ENCODE measurements at regions not wholly inside any gene's neighbourhood (a gene's known extent, or its start where the extent isn't known, plus 50 kb on each side); places are given as distances from the start of the nearest gene placed in this dataset.

- Histone ChIP-seq H3K9me3 (no peaks in the 10 kb centered on the region), H3K27ac (no peak overlapping the region), H3K27me3 (no peaks in the 10 kb centered on the region), H3K36me3 (no peaks in the 10 kb centered on the region), H3K4me3 (no peak overlapping the region), H3K4me1 (no peaks in the 10 kb centered on the region)
- in situ Hi-C loops (cut with MboI; ENCODE audit: low sequenced_read_pairs in 4 of 4) = no loop called here
- no peak for DNase-seq
- intact Hi-C loops (cut with DNase I; ENCODE audit: low total_unique reads) = no loop called here
- no peak for ATAC-seq
- TF ChIP-seq CTCF (IDR thresholded peaks at IDR 0.05 in 4 of 5, conservative IDR thresholded peaks at IDR 0.05 in 1 of 5) (no peak), POLR2A (IDR thresholded peaks at IDR 0.05) (no peak)
Measured at GRCh38 chr6:71556141-71556540, 267.5 kb downstream of the OGFRL1 start.

GRCh38 chr6:71558974-71559373, 270.4 kb downstream of the OGFRL1 start:
- no peak for ATAC-seq
- Histone ChIP-seq H3K36me3 (no peaks in the 10 kb centered on the region), H3K27me3 (no peaks in the 10 kb centered on the region), H3K4me3 (no peak overlapping the region), H3K4me1 (no peaks in the 10 kb centered on the region), H3K9me3 (no peaks in the 10 kb centered on the region), H3K27ac (no peak overlapping the region)
- in situ Hi-C loops (cut with MboI; ENCODE audit: low sequenced_read_pairs in 4 of 4) (no loop called here), intact Hi-C loops (cut with DNase I; ENCODE audit: low total_unique reads) (no loop called here)
- no peak for TF ChIP-seq CTCF (IDR thresholded peaks at IDR 0.05 in 4 of 5, conservative IDR thresholded peaks at IDR 0.05 in 1 of 5)
- TF ChIP-seq POLR2A (IDR thresholded peaks at IDR 0.05) = no peak
- no peak for DNase-seq

GRCh38 chr6:71567562-71567961, 279.0 kb downstream of the OGFRL1 start:
- DNase-seq (no peak), ATAC-seq (no peak)
- intact Hi-C loops (cut with DNase I; ENCODE audit: low total_unique reads) = no loop called here
- TF ChIP-seq POLR2A (IDR thresholded peaks at IDR 0.05) = no peak
- TF ChIP-seq CTCF (IDR thresholded peaks at IDR 0.05 in 4 of 5, conservative IDR thresholded peaks at IDR 0.05 in 1 of 5) = no peak
- Histone ChIP-seq H3K27me3 (no peaks in the 10 kb centered on the region), H3K36me3 (no peaks in the 10 kb centered on the region), H3K27ac (no peak overlapping the region), H3K4me1 (no peaks in the 10 kb centered on the region), H3K4me3 (no peak overlapping the region), H3K9me3 (no peaks in the 10 kb centered on the region)
- in situ Hi-C loops (cut with MboI; ENCODE audit: low sequenced_read_pairs in 4 of 4) = no loop called here

GRCh38 chr6:71577766-71578165, 289.2 kb downstream of the OGFRL1 start:
- no peak overlapping the region for H3K27ac ChIP-seq
- in situ Hi-C loops (cut with MboI; ENCODE audit: low sequenced_read_pairs in 4 of 4) (no loop called here), intact Hi-C loops (cut with DNase I; ENCODE audit: low total_unique reads) (no loop called here)
- H3K4me3 ChIP-seq = no peak overlapping the region
- no peak for ATAC-seq
- no peaks in the 10 kb centered on the region for H3K9me3 ChIP-seq
- no peaks in the 10 kb centered on the region for H3K27me3 ChIP-seq
- no peak for TF ChIP-seq CTCF (IDR thresholded peaks at IDR 0.05 in 4 of 5, conservative IDR thresholded peaks at IDR 0.05 in 1 of 5)
- no peaks in the 10 kb centered on the region for H3K36me3 ChIP-seq
- DNase-seq = no peak
- H3K4me1 ChIP-seq = no peaks in the 10 kb centered on the region

GRCh38 chr6:71579902-71580301, 291.3 kb downstream of the OGFRL1 start:
- H3K4me1 ChIP-seq = no peaks in the 10 kb centered on the region
- H3K36me3 ChIP-seq = no peaks in the 10 kb centered on the region
- H3K9me3 ChIP-seq = no peaks in the 10 kb centered on the region
- ATAC-seq (no peak), DNase-seq (no peak)
- no peak overlapping the region for H3K4me3 ChIP-seq
- TF ChIP-seq CTCF (IDR thresholded peaks at IDR 0.05 in 4 of 5, conservative IDR thresholded peaks at IDR 0.05 in 1 of 5) = no peak
- no peak for TF ChIP-seq POLR2A (IDR thresholded peaks at IDR 0.05)
- H3K27me3 ChIP-seq = no peaks in the 10 kb centered on the region
- in situ Hi-C loops (cut with MboI; ENCODE audit: low sequenced_read_pairs in 4 of 4) = no loop called here
- intact Hi-C loops (cut with DNase I; ENCODE audit: low total_unique reads) = no loop called here
- no peak overlapping the region for H3K27ac ChIP-seq
